ENCODE measurements at regions not wholly inside any gene's neighbourhood (a gene's known extent, or its start where the extent isn't known, plus 50 kb on each side); places are given as distances from the start of the nearest gene placed in this dataset.

GRCh38 chr6:71478834-71479541 lies 190.4 kb downstream of the OGFRL1 start:
- TF ChIP-seq, protein P1, sequence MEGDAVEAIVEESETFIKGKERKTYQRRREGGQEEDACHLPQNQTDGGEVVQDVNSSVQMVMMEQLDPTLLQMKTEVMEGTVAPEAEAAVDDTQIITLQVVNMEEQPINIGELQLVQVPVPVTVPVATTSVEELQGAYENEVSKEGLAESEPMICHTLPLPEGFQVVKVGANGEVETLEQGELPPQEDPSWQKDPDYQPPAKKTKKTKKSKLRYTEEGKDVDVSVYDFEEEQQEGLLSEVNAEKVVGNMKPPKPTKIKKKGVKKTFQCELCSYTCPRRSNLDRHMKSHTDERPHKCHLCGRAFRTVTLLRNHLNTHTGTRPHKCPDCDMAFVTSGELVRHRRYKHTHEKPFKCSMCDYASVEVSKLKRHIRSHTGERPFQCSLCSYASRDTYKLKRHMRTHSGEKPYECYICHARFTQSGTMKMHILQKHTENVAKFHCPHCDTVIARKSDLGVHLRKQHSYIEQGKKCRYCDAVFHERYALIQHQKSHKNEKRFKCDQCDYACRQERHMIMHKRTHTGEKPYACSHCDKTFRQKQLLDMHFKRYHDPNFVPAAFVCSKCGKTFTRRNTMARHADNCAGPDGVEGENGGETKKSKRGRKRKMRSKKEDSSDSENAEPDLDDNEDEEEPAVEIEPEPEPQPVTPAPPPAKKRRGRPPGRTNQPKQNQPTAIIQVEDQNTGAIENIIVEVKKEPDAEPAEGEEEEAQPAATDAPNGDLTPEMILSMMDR (IDR thresholded peaks at IDR 0.05; ENCODE audit: low read depth, low read length) = no peak
- H3K4me3 ChIP-seq (replicated peaks in 1 of 2; ENCODE audit: low read depth in 2 of 2, low read length in 2 of 2) = no peak overlapping the region

GRCh38 chr6:71480577-71480976 lies 192.0 kb downstream of the OGFRL1 start:
- TF ChIP-seq, protein P1 (IDR thresholded peaks at IDR 0.05; ENCODE audit: low read depth, low read length) = no peak
- DNase-seq (ENCODE audit: low read depth in 2 of 2) = no peak
- H3K4me3 ChIP-seq (replicated peaks in 1 of 2; ENCODE audit: low read depth in 2 of 2, low read length in 2 of 2) = no peak overlapping the region

More at GRCh38 chr6:71478834-71479541, 190.4 kb downstream of the OGFRL1 start:
- DNase-seq (ENCODE audit: low read depth in 2 of 2) = peak; percentile 97 to 98

GRCh38 chr6:71481011-71481410 lies 192.4 kb downstream of the OGFRL1 start:
- peak in 1 of 2 donors; percentile 42 for DNase-seq (ENCODE audit: low read depth in 2 of 2)
- TF ChIP-seq, protein P1 (IDR thresholded peaks at IDR 0.05; ENCODE audit: low read depth, low read length) = no peak
- no peak overlapping the region for H3K4me3 ChIP-seq (replicated peaks in 1 of 2; ENCODE audit: low read depth in 2 of 2, low read length in 2 of 2)

DNA sequence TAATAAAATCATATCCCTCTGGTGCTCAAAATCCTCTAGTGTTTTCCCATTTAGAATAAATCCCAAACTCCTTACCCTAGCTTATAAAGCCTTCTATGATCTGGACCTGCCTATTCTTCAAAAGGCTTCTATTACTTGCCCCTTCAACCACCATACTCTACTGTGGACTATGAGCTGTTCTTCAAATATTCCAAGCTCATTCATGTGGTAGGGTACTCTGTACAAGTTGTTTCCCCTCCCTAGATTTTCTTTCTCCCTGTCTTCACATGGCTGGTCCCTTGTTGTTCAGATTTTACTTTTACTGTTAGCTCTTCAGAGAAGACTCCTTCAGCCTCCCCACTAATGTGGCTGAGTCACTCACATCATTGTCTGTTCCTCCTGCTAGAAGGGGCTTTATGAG lies 193.2 kb downstream of the OGFRL1 start:
- no peak overlapping the region for H3K4me3 ChIP-seq (replicated peaks in 1 of 2; ENCODE audit: low read depth in 2 of 2, low read length in 2 of 2)
- DNase-seq (ENCODE audit: low read depth in 2 of 2) = no peak
- TF ChIP-seq, protein P1 (IDR thresholded peaks at IDR 0.05; ENCODE audit: low read depth, low read length) = no peak

- TF ChIP-seq, protein P1 (IDR thresholded peaks at IDR 0.05; ENCODE audit: low read depth, low read length) = peak; percentile 27
- peak; percentile 52 to 59 for DNase-seq (ENCODE audit: low read depth in 2 of 2)
- H3K4me3 ChIP-seq (replicated peaks in 1 of 2; ENCODE audit: low read depth in 2 of 2, low read length in 2 of 2) = no peak overlapping the region
Measured at GRCh38 chr6:71482742-71483141, 194.1 kb downstream of the OGFRL1 start.

GRCh38 chr6:71486461-71486860 lies 197.8 kb downstream of the OGFRL1 start:
- H3K4me3 ChIP-seq (replicated peaks in 1 of 2; ENCODE audit: low read depth in 2 of 2, low read length in 2 of 2) = no peak overlapping the region
- TF ChIP-seq, protein P1 (IDR thresholded peaks at IDR 0.05; ENCODE audit: low read depth, low read length) = no peak
- DNase-seq (ENCODE audit: low read depth in 2 of 2) = peak in 1 of 2 donors; percentile 61

GRCh38 chr6:71488186-71488585 lies 199.6 kb downstream of the OGFRL1 start:
- no peak for DNase-seq (ENCODE audit: low read depth in 2 of 2)
- TF ChIP-seq, protein P1 (IDR thresholded peaks at IDR 0.05; ENCODE audit: low read depth, low read length) = no peak
- no peak overlapping the region for H3K4me3 ChIP-seq (replicated peaks in 1 of 2; ENCODE audit: low read depth in 2 of 2, low read length in 2 of 2)
